Liver (tissue), 8 donors: ENCODE measurements at regions not wholly inside any gene's neighbourhood (a gene's known extent, or its start where the extent isn't known, plus 50 kb on each side); places are given as distances from the start of the nearest gene placed in this dataset.

Experiments used
- DNase-seq: peaks from one replicate; pipeline ENCODE4 v3.0.0-alpha.2; 2017; ENCODE audit warnings: low spot score
- H3K27ac ChIP-seq, 2 donors: one replicate each; pipeline ENCODE4 v1.7.0; 2013; ENCODE audit warnings: inconsistent platforms in 2 of 2, low read length in 2 of 2, control low read depth in 1 of 2, low read depth in 1 of 2, mild to moderate bottlenecking in 1 of 2
- H3K27me3 ChIP-seq, 4 donors: one replicate each; pipeline versions ENCODE4 v1.6.1 to v1.7.0; 2013; ENCODE audit warnings: low read length in 3 of 4, inconsistent platforms in 1 of 4, mild to moderate bottlenecking in 1 of 4, moderate library complexity in 1 of 4; ENCODE audit not compliant: control insufficient read depth in 4 of 4, insufficient read depth in 4 of 4
- H3K36me3 ChIP-seq, 4 donors: one replicate each; pipeline versions ENCODE4 v1.6.1 to v1.7.0; 2013; ENCODE audit warnings: low read length in 3 of 4, mild to moderate bottlenecking in 3 of 4, low read depth in 1 of 4, moderate library complexity in 1 of 4; ENCODE audit not compliant: control insufficient read depth in 4 of 4, insufficient read depth in 3 of 4
- H3K4me1 ChIP-seq, 4 donors: one replicate each; pipeline versions ENCODE4 v1.6.1 to v1.7.0; 2013; ENCODE audit warnings: low read length in 3 of 4, mild to moderate bottlenecking in 3 of 4, moderate library complexity in 1 of 4; ENCODE audit not compliant: control insufficient read depth in 4 of 4, insufficient read depth in 4 of 4
- H3K4me3 ChIP-seq, 3 donors: one replicate each; pipeline versions ENCODE4 v1.6.1 to v1.7.0; 2013; ENCODE audit warnings: low read length in 3 of 3, control low read depth in 1 of 3, low read depth in 1 of 3, mild to moderate bottlenecking in 1 of 3
- H3K9ac ChIP-seq, 2 donors: one replicate each; pipeline ENCODE4 v1.7.0; 2013; ENCODE audit warnings: low read length in 2 of 2, mild to moderate bottlenecking in 2 of 2, moderate library complexity in 2 of 2, control low read depth in 1 of 2, low read depth in 1 of 2
- H3K9me3 ChIP-seq, 4 donors: one replicate each; pipeline versions ENCODE4 v1.6.1 to v1.7.0; 2013; ENCODE audit warnings: low read length in 3 of 4; ENCODE audit not compliant: control insufficient read depth in 4 of 4
- ATF3 ChIP-seq: IDR thresholded peaks from 2 replicates; pipeline ENCODE4 v1.6.1; 2016; ENCODE audit warnings: antibody characterized with exemption
- CTCF ChIP-seq: fragments of 150-350 bp; IDR thresholded peaks from 2 replicates; pipeline ENCODE4 v1.5.1; 2017; ENCODE audit warnings: improper control_type of control experiment, low read depth, low read length; ENCODE audit not compliant: missing input control
- EGR1 ChIP-seq, 2 donors: IDR thresholded peaks; 2 replicates each; pipeline ENCODE4 v1.6.1; 2016 to 2018; ENCODE audit warnings: antibody characterized with exemption in 2 of 2, low read depth in 2 of 2
- FOXA1 ChIP-seq: IDR thresholded peaks from 2 replicates; pipeline ENCODE4 v1.6.1; 2016; ENCODE audit warnings: antibody characterized with exemption
- FOXA2 ChIP-seq: IDR thresholded peaks from 2 replicates; pipeline ENCODE4 v1.6.1; 2016; ENCODE audit warnings: antibody characterized with exemption
- GABPA ChIP-seq, 2 donors: IDR thresholded peaks in 1 of 2; conservative IDR thresholded peaks in 1 of 2; 2 replicates each; pipeline ENCODE4 v1.6.1; 2016; ENCODE audit warnings: antibody characterized with exemption in 2 of 2, mild to moderate bottlenecking in 1 of 2, moderate library complexity in 1 of 2
- HNF4A ChIP-seq, 2 donors: conservative IDR thresholded peaks; 2 replicates each; pipeline ENCODE4 v1.6.1; 2016; ENCODE audit warnings: antibody characterized with exemption in 2 of 2, mild to moderate bottlenecking in 2 of 2
- HNF4G ChIP-seq: IDR thresholded peaks from 2 replicates; pipeline ENCODE4 v1.6.1; 2016; ENCODE audit warnings: antibody characterized with exemption
- JUND ChIP-seq, 2 donors: IDR thresholded peaks; 2 replicates each; pipeline ENCODE4 v1.6.1; 2016; ENCODE audit warnings: antibody characterized with exemption in 2 of 2
- MAX ChIP-seq: IDR thresholded peaks from 2 replicates; pipeline ENCODE4 v1.6.1; 2016; ENCODE audit warnings: antibody characterized with exemption
- NR2F2 ChIP-seq: IDR thresholded peaks from 2 replicates; pipeline ENCODE4 v1.6.1; 2016; ENCODE audit warnings: antibody characterized with exemption
- REST ChIP-seq: IDR thresholded peaks from 2 replicates; pipeline ENCODE4 v1.6.1; 2016; ENCODE audit warnings: antibody characterized with exemption, mild to moderate bottlenecking
- RXRA ChIP-seq, 2 donors: IDR thresholded peaks; 2 replicates each; pipeline ENCODE4 v1.6.1; 2017 to 2018; ENCODE audit warnings: antibody characterized with exemption in 2 of 2, mild to moderate bottlenecking in 1 of 2
- SP1 ChIP-seq: IDR thresholded peaks from 2 replicates; pipeline ENCODE4 v1.6.1; 2018; ENCODE audit warnings: antibody characterized with exemption, mild to moderate bottlenecking
- TAF1 ChIP-seq: conservative IDR thresholded peaks from 2 replicates; pipeline ENCODE4 v1.6.1; 2016; ENCODE audit warnings: antibody characterized with exemption, mild to moderate bottlenecking
- YY1 ChIP-seq: IDR thresholded peaks from 2 replicates; pipeline ENCODE4 v1.6.1; 2016; ENCODE audit warnings: antibody characterized with exemption, mild to moderate bottlenecking
- ZBTB33 ChIP-seq: IDR thresholded peaks from 2 replicates; pipeline ENCODE4 v1.6.1; 2016; ENCODE audit warnings: antibody characterized with exemption
- WGBS: extraction: QIAGEN DNeasy Blood & Tissue Kit; methylation state at CpG from one replicate; pipeline ENCODE4 v1.1.7; 2013; 5-methylcytosine and 5-hydroxymethylcytosine counted together
- donor health status: healthy.
- donor health status: healthy.
- donor health status: healthy.
- donor health status: healthy.
- donor health status: healthy.

GRCh38 chr13:103730407-103730806, 664.2 kb upstream of the SLC10A2 start:
- Histone ChIP-seq H3K4me1 (peaks cover 5 to 17% (median 11%) of the 10 kb centered on the region in 4 donors), H3K9me3 (no peaks in the 10 kb centered on the region), H3K27me3 (no peaks in the 10 kb centered on the region), H3K36me3 (no peaks in the 10 kb centered on the region), H3K4me3 (no peak overlapping the region), H3K9ac (no peak overlapping the region), H3K27ac (no peak overlapping the region)
- 47% methylated on average over 6 of the region's 6 CpGs for WGBS
- DNase-seq: no peak
- TF ChIP-seq MAX: no peak
- TF ChIP-seq FOXA1: no peak
- no peak for TF ChIP-seq FOXA2
- TF ChIP-seq ATF3: no peak
- no peak for TF ChIP-seq HNF4A (conservative IDR thresholded peaks at IDR 0.05)
- no peak for TF ChIP-seq TAF1
- no peak for TF ChIP-seq CTCF
- no peak for TF ChIP-seq SP1
- TF ChIP-seq JUND (IDR thresholded peaks at IDR 0.05): no peak
- no peak for TF ChIP-seq HNF4G
- TF ChIP-seq GABPA (IDR thresholded peaks at IDR 0.05 in 1 of 2, conservative IDR thresholded peaks at IDR 0.05 in 1 of 2): no peak

GRCh38 chr13:103726808-103727207, 660.6 kb upstream of the SLC10A2 start:
- H3K27ac ChIP-seq: no peak overlapping the region
- no peak overlapping the region for H3K9ac ChIP-seq
- no peaks in the 10 kb centered on the region for H3K9me3 ChIP-seq
- 19% methylated on average over 1 of the region's 1 CpG for WGBS
- H3K27me3 ChIP-seq: no peaks in the 10 kb centered on the region
- H3K4me3 ChIP-seq: no peak overlapping the region
- H3K36me3 ChIP-seq: no peaks in the 10 kb centered on the region
- no peak for TF ChIP-seq YY1
- TF ChIP-seq CTCF: no peak
- no peak for TF ChIP-seq GABPA (IDR thresholded peaks at IDR 0.05 in 1 of 2, conservative IDR thresholded peaks at IDR 0.05 in 1 of 2)
- TF ChIP-seq FOXA2: peak; percentile 28
- peak in 1 of 2 donors; percentile 11 for TF ChIP-seq RXRA (IDR thresholded peaks at IDR 0.05)
- no peak for TF ChIP-seq JUND (IDR thresholded peaks at IDR 0.05)
- TF ChIP-seq EGR1 (IDR thresholded peaks at IDR 0.05; ENCODE audit: low read depth in 2 of 2): no peak
- no peak for TF ChIP-seq ZBTB33
- TF ChIP-seq MAX: no peak
- TF ChIP-seq NR2F2: no peak
- TF ChIP-seq REST: no peak
- TF ChIP-seq HNF4A (conservative IDR thresholded peaks at IDR 0.05): peak in 1 of 2 donors; percentile 42
- DNase-seq: no peak
- peaks cover 4 to 17% (median 11%) of the 10 kb centered on the region in 4 donors for H3K4me1 ChIP-seq
